Myocyte (in vitro differentiated cells): ENCODE measurements at regions not wholly inside any gene's neighbourhood (a gene's known extent, or its start where the extent isn't known, plus 50 kb on each side); places are given as distances from the start of the nearest gene placed in this dataset.

Experiments
- DNase-seq: peaks from one replicate; pipeline ENCODE4 v3.0.0-alpha.2; 2012; ENCODE audit warnings: low read depth

DNA sequence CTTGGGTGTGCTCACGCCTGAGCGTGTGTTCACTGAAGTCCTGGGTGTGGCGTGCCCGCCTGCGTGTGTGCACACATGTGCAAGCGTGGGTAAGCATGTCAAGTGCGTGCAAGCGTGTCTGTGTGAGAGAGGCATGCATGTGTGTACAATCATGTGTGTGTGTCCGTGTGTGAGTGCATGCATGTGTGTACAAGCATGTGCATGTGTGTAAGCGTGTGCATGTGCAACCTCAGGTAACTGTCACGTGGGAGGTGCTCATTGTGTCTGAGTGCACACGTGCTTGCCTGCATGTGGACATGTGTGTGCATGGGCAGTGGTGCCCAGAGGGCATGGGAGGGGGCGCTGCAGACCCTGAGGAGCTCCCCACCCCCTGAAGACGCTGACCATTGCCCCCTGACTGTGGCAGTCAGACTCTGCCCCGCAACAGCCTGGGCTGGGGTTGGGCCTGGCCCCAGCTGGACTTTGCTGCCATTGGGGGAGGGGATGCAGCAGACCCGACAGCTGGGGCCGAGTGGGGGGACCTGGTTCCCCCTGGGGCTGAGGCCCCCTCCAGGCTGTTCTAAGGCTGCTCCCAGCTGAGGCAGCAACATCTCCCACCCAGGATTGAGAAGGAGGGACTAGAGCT, 88.1 kb downstream of the UNCX start:
- DNase-seq = no peak

DNA sequence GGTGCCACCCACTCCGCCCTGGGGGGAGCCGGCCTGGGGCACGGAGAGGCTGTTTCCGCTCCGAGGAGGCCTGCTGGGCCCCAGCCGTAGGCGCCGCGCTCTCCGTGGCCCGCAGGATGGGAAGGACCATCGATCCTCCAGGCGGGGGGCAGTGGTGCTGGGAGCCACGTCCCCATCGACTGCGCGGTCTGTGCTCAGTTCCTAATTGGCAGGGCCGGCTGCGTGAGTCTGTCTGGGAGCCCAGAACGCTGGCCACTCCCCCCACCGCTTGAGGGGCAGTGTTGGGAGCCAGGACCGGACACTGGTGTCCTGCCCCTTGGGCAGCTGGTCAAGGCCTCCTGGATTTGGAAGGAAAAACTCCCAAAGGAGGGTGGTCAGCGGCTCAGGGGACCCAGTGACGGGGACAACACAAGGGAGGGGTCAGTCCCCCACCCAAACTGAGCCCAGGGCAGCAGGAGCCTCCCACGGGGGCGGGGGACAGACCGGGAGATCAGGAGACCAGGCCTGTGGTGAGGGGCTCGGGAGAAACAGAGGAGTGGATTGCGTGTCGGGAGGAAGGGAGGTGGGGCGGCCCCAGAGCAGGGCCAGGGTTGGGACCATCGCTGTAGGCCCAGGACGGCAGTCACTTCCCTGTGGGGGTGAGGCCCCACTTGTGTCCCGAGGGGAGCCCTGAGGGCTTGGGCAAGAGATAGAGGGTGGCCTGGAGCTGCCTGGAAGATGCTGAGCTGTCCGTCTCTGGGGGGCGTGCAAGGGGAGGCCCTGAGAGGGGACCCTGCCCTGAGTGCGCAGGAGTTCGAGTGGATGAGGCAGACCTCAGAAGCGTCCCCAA, 89.0 kb downstream of the UNCX start:
- no peak for DNase-seq

DNA sequence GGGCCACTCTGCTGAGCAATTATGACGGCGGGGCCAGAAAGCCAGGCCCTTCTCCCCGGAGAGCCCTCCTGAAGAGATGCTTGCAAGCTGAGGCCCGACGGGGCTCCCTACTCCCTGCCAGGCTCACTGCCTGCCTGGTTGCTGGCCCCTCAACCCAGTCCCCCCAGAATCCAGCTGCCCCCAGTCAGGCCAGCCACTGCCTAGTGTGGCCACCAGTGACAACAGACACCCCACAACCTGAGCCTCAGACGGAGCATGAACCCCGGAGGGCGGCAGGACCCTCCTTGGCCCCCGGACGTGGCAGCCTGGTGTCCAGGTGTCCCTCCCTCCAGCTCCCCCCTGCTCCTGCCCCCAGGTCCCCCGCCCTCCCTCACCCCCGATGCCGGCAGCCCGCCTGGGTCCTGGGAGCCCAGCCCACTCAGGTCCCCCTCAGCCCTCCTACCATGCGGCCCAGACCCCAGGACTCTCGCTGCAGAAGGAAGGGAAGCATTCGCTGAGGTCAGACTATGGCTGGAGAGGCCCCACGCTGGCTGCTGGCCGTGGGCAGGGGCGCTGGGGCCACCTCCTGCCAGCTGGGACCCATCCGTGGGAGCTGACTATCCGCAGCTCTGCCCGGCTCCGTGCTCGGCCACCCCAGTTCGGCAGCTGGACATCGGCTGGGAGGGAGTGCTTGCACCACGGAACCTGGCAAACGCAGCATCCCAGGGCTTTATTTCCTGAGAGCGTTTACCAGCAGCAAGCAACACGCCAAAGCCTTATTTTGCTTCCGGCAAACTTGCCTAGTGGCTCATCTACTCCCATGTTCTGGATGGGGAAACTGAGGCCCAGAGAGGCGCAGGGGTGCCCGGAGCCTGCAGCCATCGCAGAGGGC, 89.8 kb downstream of the UNCX start:
- no peak for DNase-seq

DNA sequence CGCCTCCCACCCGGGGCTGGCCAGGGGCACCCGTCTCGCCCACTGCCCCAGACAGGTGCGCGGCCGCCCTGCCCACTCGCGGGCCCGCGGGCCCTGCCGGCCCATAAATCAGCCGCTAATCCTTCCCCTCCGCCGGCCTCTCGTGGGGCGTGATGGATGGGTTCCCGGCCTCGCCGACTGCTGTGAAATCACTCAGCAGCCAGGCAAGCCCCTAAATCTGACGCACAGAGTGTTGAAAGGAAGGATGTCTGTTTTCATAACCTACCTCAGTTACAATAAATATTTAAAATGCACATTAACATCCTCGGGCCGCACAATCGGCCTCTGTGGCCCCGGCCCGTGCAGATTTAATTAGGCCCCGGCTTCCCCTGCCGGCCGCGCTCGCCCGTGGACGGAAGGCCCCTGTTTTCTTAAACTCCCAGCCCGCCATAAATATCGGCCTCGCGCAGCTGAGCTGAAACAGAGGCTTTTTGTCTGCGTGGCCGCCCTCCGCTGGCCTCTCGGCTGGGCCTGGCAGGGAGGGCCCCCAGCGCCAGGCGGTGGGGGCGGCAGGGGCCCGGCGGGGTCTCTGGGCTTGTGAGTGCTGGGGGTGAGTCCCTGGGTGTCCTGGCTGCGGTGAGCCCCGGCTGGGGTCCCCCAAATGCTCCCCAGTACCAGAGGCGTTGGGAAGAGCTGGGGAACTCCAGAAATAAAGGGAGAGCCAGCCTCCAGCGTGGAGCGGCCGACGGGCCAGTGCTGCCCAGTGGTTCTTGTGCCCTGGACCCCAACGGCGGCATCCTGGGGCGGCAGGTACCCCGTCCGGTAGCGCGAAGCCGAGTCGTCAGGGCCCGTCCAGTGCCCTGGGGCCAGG, 90.7 kb downstream of the UNCX start:
- no peak for DNase-seq

DNA sequence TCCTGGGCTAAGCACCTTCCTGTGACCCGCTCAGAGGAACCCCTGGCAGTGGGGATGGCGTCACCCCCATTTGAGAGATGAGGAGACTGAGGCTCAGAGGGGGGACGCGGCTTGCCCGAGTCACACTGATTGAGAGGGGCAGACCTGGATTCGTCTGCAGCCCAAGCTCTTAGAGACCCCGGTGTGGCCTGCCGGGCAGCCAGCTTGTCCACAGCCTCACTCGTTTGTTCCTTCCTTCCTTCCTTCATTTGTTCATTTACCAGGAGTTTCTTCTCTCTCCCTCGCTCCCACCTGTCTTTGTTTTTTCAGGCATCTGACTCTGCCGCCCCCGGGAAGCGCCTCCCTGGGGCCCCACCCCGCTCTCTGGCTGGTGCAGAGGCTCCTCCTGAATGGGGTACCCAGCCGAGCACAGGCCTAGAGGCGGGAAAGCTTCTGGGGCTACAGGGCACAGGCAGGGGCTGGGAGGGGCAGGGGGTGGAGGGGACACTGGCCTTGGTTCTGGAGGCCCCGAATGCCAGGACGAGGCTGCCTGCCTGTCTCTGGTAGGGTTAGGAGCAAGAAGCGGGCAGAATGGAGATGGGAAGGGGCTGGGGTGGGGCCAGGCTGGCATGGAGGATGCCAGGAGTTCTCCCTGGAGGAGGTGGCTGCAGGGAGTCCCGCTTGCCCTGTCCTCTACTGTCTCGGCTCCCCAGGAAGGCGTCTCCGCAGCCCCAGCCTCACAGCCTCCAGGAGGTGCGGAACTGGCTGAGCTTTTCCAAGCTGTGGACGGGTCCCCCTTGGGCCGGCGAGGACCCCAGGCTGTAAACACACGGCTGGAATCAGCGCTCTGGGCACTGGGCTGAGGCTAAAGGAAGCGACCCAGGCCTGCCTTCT, 91.6 kb downstream of the UNCX start:
- no peak for DNase-seq

DNA sequence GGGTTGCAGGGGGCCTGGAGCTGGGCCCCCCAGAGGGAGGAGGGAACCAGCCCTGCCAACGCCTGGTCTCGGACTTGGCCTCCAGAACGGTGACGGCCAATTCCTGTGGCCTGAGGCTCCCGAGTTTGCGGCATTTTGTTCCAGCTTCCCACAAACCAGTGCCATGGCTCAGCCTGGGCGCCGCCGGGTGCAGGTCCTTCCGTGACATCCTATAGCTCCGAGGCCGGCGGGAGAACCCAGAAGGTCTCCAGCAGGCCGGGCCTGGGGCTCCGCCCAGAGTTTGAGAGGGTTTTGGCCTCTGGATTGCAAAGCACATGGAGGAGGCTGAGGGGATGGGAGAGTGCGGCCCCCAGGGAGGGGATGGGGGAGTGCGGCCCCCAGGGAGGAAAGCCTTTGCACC, 92.6 kb downstream of the UNCX start:
- no peak for DNase-seq

DNA sequence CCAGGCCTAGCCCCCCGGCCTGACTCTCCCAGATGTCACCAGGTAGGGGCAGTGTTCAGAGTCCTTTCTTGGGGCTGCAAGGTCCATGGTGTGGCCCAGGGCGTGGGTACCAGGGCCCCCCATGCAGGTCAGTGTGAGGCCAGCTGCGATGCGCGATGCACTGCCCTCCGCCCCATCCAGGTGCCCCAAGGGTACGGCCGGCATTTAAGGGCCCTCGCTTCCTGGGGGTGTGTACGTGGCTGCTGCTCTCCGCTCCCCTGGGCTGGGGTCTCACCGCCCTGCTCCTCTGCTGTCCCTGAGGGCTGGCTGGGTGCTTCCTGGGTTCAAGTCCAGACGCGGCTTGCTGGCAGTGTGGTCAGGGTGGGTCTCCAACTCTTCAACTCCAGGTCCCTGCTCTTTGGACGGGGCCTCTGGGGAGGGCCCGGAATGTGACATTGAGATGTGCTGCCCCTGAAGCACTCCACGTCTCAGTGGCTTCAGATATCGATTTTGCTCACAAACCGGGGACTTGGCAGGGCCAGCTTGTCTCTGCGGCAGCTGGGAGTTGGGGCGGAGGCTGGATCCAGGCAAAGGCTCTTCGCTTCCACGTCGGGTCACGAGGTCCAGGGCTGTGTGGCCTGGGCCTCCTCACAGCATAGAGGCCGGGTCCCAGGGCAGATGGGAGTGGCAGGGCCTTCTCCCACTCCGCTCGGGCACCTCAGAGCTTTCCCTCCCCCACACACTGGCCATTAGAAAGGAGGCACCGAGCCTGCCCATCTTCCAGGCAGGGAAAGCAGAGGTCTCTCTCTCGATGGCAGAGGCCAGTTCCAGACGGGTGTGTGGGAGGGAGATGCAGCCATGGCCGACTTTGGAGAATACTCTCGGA, 93.2 kb downstream of the UNCX start:
- no peak for DNase-seq

DNA sequence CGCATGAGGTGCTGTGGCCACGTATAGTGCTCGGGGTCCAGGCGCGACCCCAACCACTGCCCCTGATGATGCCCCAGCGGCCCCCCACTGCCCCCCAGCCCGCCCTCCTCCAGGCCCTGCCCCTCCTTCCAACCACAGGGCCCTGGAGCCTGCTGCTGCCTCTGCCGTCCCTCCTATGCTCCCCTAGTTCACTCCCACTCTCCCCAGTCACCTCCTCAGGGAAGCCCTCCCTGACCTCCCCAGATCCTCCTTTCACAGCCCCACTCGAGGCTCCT, 93.8 kb downstream of the UNCX start:
- no peak for DNase-seq

DNA sequence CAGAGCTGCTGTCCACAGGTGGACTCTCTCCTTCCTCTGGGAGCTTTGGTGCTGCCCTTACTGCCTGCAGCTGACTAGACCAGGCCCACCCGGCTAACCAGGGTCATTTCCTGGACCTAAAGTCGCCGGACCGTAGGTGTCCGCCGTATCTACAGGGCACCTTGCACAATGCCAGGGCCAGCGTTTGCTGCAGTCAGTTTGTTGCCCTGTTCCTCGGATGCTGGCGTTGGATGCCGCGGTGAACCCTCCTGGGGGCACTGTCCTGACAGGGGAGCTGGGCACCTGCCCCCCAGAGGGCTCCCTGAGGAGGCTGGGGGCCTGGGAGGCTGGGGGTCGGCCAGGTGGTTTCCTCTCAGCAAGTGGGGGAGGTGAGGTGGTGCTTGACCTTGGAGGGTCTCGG, 96.6 kb downstream of the UNCX start:
- DNase-seq = no peak

DNA sequence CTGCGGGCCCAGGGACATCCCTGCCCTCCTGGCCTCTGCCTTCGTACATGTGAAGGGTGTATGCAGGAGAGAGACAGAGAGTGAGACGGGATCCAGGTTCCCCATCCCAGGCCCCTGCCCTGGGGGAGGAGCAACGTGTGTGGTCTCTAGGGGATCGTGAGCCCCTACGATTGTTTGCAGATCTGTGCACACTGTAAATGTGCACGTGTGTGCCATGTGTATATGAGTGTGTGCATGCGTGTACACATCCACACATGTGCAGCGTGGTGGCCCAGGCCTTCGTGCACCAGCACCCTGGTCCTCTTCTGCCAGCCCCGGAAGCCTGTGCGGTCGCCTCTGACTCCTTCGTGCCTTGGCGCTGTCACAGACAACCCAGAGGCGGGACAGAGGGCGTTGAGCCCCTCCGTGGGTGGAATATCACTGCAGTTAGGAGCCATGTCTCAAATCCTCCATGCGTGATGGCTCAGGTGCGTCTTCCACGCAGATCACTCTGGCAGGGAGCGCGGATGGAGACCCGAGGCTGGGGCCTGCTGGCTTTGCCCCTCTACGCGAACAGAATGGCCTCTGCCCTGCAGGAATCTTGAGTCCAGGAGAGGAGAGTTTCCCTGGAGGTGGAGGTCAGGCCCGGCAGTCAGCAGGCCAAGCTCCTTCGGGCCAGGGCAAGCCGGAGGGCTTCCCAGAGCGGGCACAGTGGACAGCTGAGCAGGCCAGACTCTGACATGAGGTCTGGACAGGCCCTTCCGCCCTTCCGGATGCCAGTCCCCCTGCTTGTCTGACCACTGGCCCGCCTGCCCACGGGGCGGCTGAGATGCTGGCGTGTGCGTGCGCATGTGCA, 97.5 kb downstream of the UNCX start:
- DNase-seq = no peak

DNA sequence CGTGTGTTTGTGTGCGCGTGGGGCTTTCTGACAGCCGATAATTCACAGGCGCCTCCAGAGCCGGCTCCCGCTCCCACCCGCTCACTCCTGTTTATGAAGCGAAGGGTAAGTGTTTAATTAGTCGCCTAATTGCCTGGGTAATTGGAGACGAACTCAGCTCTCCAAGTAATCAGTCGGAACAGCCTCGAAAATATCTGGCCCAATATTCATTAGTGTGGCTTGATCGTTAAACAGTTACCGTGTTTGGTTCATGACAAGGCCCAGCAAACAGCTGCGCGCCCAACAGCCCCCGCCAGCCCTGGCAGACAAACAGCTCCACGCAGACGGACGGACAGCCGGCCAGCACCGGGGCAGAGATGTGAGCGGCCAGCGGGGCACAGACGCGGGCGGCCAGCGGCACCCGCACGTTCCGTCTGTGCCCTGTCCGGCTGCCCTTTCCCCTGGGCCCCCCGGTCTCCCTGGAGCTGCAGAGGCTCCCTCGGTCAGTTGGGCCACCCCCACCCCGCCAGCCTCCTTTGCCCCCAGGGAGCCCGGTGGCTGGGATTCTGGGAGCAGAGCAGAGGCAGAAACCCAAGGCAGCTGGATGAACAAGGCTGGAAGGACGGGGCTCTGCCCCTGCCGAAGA, 98.2 kb downstream of the UNCX start:
- DNase-seq = peak; percentile 40

DNA sequence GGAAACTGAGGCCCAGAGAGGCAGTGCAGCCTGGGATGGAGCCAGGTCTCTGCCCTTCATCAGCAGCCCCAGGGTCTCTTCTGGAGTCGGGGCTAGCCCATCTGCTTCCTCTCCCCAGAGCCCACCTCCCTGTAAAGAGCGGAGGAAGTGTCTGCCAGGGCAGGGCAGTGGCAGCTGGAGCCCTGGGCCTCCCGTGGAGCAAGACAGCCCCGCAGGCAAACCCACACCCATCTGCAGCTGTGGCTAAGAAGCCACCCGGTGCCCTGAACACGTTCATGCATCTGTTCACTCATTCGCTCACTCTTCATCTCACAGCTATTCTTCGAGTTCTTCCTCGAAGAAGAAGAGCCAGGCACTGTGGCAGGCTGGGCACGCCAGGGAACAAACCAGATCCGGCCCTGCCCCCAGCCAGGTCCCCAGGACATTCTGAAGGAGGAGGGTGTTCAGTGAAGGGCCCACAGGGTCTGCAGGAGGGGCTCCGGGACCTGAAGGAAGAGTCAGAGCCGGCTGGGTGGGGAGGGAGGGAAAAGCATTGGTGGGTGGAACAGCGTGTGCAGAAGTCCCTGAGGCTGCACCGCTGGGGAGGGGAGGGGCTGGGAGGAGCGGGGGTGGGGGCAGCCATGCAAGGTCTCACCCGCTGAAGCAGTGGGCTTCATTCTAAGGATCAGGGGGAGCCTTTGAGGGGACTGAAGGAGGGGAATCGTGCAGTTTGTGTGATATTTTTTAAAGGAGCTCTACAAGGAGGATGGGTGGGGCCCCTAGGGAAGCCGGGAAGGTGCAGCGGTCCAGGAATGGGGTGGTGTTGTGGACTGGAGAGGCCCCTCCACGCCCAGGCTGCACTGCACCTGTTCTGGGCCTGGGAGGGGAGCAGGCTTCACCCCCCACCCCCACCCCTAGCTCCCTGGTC, 99.1 kb downstream of the UNCX start:
- peak; percentile 45 for DNase-seq

DNA sequence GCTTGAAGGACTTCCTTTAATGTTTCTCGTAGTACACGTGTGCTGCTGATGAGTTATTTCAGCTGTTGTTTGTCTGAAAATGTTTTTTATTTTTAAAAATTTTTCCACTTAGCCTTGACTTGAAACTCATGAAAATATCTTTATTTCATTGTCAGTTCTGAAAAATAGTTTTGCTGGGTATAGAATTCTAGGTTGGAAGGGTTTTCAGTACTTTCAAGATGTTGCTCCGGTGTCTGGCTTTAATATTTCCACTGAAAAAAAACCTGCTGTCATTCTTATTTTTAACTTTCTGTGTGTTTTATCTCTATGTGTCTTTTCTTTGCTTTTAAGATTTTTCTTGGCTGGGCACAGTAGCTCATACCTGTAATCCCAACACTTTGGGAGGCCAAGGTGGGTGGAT, 103.8 kb downstream of the UNCX start:
- DNase-seq = no peak

DNA sequence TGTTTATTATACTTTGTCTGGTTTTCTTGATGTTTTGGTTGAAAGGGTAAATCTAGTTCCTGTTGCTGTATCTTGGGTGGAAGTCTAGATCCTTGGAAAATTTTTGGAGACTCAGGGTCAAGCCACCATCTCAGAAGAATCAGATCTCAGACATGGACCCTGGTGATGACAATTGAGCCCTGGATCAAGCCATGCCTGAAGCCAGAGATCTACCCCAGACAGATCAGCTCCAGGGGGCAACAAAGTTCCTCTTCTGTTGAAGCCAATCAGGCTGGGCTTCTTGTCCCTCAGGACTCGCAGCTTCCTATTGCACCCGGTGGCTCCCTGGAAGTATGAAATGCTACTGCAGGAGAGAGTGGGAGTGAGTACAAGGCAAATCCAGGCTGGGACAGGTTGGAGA, 106.9 kb downstream of the UNCX start:
- no peak for DNase-seq

DNA sequence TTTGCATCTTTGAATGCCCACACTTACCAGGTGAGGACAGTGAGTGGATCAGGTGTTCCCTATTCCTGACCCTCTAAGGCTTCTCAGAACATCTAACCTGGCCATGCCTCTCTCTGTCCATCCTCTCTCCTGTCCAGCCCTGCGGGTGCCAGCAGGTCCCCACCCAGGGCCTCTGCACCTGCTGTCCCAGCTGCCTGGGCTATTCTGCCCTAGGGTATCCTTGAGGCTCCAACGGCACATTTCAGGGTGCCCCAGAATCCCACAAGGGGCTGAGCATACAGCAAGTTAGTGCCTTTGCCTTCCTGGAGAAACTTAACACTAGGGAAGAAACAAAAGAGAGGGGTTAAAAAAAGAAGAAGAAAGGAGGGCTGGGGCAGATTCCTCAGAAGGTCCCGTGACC, 107.4 kb downstream of the UNCX start:
- DNase-seq = no peak

DNA sequence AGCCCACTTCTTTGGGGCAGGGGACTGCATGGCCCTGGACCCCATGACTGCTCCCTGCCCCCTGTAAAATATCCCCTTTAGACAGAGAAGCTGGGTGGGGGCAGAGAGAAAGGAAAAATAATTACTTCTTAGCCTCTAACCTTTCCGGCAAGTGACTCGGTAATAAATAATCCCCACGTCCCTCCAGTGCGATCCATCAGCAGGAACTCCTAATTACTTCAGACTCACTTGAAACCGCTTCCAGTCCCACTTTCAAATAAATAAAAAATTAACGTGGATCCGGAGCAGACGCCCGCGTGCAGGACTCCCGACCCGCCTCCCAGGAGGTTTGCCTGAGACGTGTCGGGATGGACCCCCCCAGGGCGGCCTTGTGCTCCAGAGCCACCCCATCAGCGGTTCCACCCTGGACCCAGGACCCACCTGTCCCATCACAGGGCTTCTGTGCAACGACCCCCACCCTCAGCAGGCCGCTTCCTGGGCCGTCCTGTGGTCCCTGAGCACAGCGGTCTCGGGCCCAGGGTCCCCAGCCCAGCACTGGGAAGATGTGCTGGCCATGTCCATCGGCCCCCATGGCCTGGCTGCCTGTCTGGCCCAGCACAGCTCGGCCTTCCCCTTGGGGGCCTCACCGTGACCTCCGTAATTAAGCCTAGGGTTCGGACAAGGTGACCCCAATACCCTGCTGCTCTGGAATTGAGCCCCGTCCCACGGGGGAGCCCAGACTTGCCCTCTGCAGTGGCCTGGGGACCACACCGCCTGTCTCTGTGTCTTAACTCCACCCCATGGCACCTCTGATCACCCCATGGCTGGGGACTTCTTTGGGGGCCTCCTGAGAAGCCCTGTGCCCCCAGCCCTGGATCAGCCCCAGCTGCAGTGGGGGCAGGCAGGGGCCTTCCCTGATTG, 108.0 kb downstream of the UNCX start:
- no peak for DNase-seq
